ENCODE measurements at regions not wholly inside any gene's neighbourhood (a gene's known extent, or its start where the extent isn't known, plus 50 kb on each side); places are given as distances from the start of the nearest gene placed in this dataset.

DNA sequence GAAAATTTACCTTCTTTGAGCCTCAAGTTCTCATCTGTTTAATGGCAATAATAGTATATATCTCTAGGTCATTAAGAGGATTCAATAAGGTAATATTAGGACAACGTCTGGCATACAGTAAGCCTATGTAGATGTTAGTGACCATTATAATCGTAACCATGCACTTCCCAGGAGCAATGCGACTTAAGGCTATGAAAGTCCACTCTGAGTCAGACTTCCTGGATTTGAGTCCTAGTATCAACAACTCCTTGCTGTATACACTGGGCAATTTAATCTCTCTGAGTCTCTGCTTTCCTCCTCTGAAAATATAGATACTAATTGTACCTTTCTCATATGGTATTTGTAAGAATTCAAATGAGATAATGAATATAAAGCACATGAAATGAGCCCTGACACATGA lies 168.1 kb upstream of the HDDC2 start:
- TF ChIP-seq, protein P1, sequence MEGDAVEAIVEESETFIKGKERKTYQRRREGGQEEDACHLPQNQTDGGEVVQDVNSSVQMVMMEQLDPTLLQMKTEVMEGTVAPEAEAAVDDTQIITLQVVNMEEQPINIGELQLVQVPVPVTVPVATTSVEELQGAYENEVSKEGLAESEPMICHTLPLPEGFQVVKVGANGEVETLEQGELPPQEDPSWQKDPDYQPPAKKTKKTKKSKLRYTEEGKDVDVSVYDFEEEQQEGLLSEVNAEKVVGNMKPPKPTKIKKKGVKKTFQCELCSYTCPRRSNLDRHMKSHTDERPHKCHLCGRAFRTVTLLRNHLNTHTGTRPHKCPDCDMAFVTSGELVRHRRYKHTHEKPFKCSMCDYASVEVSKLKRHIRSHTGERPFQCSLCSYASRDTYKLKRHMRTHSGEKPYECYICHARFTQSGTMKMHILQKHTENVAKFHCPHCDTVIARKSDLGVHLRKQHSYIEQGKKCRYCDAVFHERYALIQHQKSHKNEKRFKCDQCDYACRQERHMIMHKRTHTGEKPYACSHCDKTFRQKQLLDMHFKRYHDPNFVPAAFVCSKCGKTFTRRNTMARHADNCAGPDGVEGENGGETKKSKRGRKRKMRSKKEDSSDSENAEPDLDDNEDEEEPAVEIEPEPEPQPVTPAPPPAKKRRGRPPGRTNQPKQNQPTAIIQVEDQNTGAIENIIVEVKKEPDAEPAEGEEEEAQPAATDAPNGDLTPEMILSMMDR (conservative IDR thresholded peaks at IDR 0.05; ENCODE audit: low read depth, low read length), result no peak
- no peak for TF ChIP-seq EZH2 (IDR thresholded peaks at IDR 0.05; ENCODE audit: borderline replicate concordance, low read depth, low read length, poor library complexity, severe bottlenecking)
